Smooth muscle cell (in vitro differentiated cells): ENCODE measurements at regions not wholly inside any gene's neighbourhood (a gene's known extent, or its start where the extent isn't known, plus 50 kb on each side); places are given as distances from the start of the nearest gene placed in this dataset.

Experiments used
- DNase-seq: peaks from one replicate; lab custom pipeline; 2025; ENCODE audit not compliant: unreplicated experiment; lab: John Stamatoyannopoulos, UW
- H2AFZ ChIP-seq: fragments of 200-600 bp; sonication (generic); 2 replicates; pipeline ENCODE4 v1.6.0; 2016; ENCODE audit warnings: antibody characterized with exemption, low read depth, mild to moderate bottlenecking
- H3F3A ChIP-seq: fragments of 200-600 bp; sonication (generic); 2 replicates; pipeline ENCODE4 v1.6.0; 2017; ENCODE audit warnings: antibody characterized with exemption, low read depth
- H3K27ac ChIP-seq: fragments of 200-600 bp; sonication (generic); 2 replicates; pipeline ENCODE4 v1.5.1; 2016; ENCODE audit warnings: low read depth, mild to moderate bottlenecking
- H3K27me3 ChIP-seq: fragments of 200-600 bp; sonication (generic); 2 replicates; pipeline ENCODE4 v1.6.1; 2016; ENCODE audit warnings: low read depth, mild to moderate bottlenecking
- H3K36me3 ChIP-seq: fragments of 200-600 bp; sonication (generic); 2 replicates; pipeline ENCODE4 v1.5.1; 2016; ENCODE audit warnings: low read depth
- H3K4me1 ChIP-seq: fragments of 200-600 bp; sonication (generic); 2 replicates; pipeline ENCODE4 v1.5.1; 2016; ENCODE audit warnings: low read depth
- H3K4me2 ChIP-seq: fragments of 200-600 bp; sonication (generic); 2 replicates; pipeline ENCODE4 v1.6.0; 2016; ENCODE audit warnings: mild to moderate bottlenecking
- H3K4me3 ChIP-seq: fragments of 200-600 bp; sonication (generic); 2 replicates; pipeline ENCODE4 v1.5.1; 2016; ENCODE audit warnings: mild to moderate bottlenecking
- H3K79me2 ChIP-seq: fragments of 200-600 bp; sonication (generic); 2 replicates; pipeline ENCODE4 v1.6.0; 2016; ENCODE audit warnings: low read depth, mild to moderate bottlenecking
- H3K9ac ChIP-seq: fragments of 200-600 bp; sonication (generic); 2 replicates; pipeline ENCODE4 v1.6.0; 2016; ENCODE audit warnings: low read depth
- H3K9me3 ChIP-seq: fragments of 200-600 bp; sonication (generic); replicated peaks from 2 replicates; pipeline ENCODE4 v1.5.1; 2016; ENCODE audit warnings: low read depth
- H4K20me1 ChIP-seq: fragments of 200-600 bp; sonication (generic); 2 replicates; pipeline ENCODE4 v1.6.0; 2016; ENCODE audit warnings: low read depth
- CTCF ChIP-seq: fragments of 200-600 bp; sonication (generic); IDR thresholded peaks from 2 replicates; pipeline ENCODE4 v1.5.1; 2017; ENCODE audit warnings: borderline replicate concordance, mild to moderate bottlenecking, antibody characterized with exemption; ENCODE audit not compliant: insufficient read depth, poor library complexity, severe bottlenecking
- WGBS: methylation state at CpG from one replicate; pipeline ENCODE4 v1.1.7; 2016; ENCODE audit warnings: low lambda C conversion rate; 5-methylcytosine and 5-hydroxymethylcytosine counted together

DNA sequence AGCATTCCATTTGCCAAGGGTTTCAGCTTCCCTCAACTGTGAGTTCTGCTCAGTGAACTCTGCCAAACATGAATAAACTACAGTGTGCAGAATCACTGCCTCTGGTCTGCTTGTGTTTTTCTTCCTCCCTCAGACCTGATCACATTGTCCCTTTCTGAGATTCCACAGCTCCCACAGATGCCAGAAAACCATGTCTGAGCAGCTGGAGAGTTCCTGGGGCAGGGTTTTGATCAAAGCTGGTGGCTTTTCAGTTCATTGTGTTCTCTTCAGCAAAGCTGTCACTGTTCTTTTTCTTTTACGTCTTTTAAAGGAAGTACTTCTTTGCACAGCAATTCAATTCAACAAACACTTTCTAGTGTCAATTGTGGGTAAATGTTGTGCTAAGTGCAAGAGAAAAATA, 555.8 kb downstream of the RBFOX1 start:
- Histone ChIP-seq H3F3A (no peaks in the 10 kb centered on the region), H4K20me1 (no peaks in the 10 kb centered on the region), H3K27ac (no peak overlapping the region), H3K27me3 (no peaks in the 10 kb centered on the region), H3K4me3 (no peak overlapping the region), H3K36me3 (no peaks in the 10 kb centered on the region), H3K4me2 (no peak overlapping the region), H3K9ac (no peak overlapping the region), H3K79me2 (no peaks in the 10 kb centered on the region), H2AFZ (no peak overlapping the region), H3K9me3 (no peaks in the 10 kb centered on the region), H3K4me1 (peaks cover 24% of the 10 kb centered on the region)
- TF ChIP-seq CTCF: no peak
- 53% methylated on average over 1 of the region's 1 CpG for WGBS
- no peak for DNase-seq

DNA sequence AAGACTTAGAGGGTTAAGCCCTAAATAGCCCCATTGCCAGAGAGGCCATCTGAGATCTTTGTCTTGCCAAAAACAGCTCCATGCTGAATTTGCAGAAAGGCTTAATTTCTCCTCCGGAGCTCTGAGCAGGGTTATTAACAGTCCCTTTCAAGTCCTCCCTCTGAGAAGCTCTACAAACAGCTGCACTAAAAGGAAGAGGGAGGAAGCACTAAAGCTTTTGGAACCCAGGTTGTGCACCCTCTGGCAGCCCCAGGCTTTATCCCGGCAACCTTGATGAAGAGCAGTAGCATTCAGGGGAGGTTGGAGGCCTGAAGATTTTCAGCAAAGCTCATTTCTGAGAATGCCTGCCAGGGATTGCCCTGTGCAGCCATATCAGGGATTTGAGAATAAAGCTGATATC, 554.7 kb downstream of the RBFOX1 start:
- Histone ChIP-seq H3K9me3 (no peaks in the 10 kb centered on the region), H3K36me3 (no peaks in the 10 kb centered on the region), H3K4me1 (peaks cover 24% of the 10 kb centered on the region), H3K9ac (no peak overlapping the region), H2AFZ (no peak overlapping the region), H3K4me2 (no peak overlapping the region), H3K79me2 (no peaks in the 10 kb centered on the region), H4K20me1 (no peaks in the 10 kb centered on the region), H3K27me3 (no peaks in the 10 kb centered on the region), H3K4me3 (no peak overlapping the region), H3F3A (no peaks in the 10 kb centered on the region), H3K27ac (no peak overlapping the region)
- 36% methylated on average over 2 of the region's 2 CpGs for WGBS
- no peak for TF ChIP-seq CTCF
- DNase-seq: no peak

DNA sequence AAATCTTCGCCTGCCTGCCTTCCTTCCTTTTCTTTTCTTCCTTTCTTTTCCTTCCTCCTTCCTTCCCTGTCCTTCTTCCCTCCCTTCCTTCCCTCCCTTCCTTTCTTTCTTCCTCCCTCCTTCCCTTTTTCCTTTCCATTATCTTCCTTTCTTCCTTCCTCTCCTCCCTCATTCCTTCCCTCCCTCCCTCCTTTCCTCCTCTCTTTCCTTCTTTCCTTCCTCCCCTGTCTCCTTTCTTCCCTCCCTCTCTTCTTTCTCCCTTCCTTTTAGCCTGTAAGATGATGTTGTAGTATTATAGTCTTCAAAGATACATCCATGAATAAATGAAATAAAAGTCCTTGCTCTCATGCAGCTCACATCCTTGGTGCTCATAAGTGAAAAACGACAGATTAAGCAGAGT, 539.3 kb downstream of the RBFOX1 start:
- Histone ChIP-seq H3K36me3 (no peaks in the 10 kb centered on the region), H3K4me3 (no peak overlapping the region)
- 84% methylated on average over 2 of the region's 2 CpGs for WGBS

More for the DNA sequence above, 539.3 kb downstream of the RBFOX1 start:
- DNase-seq: no peak
- Histone ChIP-seq H3K9me3 (no peaks in the 10 kb centered on the region), H3K4me2 (no peak overlapping the region), H3K27ac (no peak overlapping the region), H3K4me1 (no peaks in the 10 kb centered on the region), H3K27me3 (no peaks in the 10 kb centered on the region), H3K9ac (no peak overlapping the region), H4K20me1 (no peaks in the 10 kb centered on the region), H3F3A (no peaks in the 10 kb centered on the region), H2AFZ (no peak overlapping the region), H3K79me2 (no peaks in the 10 kb centered on the region)
- no peak for TF ChIP-seq CTCF
